MM.1S (cell line): ENCODE measurements at regions not wholly inside any gene's neighbourhood (a gene's known extent, or its start where the extent isn't known, plus 50 kb on each side); places are given as distances from the start of the nearest gene placed in this dataset.
A peak's percentile ranks its signal among the peaks of the same experiment; 100 is the strongest.

Experiments used
- DNase-seq: peaks from one replicate; pipeline ENCODE4 v3.0.0-alpha.2; 2015
- H2AFZ ChIP-seq: fragments of 300-600 bp; sonication (generic); 2 replicates; pipeline ENCODE4 v1.6.0; 2016; ENCODE audit warnings: antibody characterized with exemption, low read length
- H3F3A ChIP-seq: fragments of 300-600 bp; sonication (generic); 2 replicates; pipeline ENCODE4 v1.6.1; 2016; ENCODE audit warnings: mild to moderate bottlenecking, antibody characterized with exemption, low read length, moderate library complexity, mixed read lengths; ENCODE audit not compliant: insufficient read depth
- H3K27ac ChIP-seq: fragments of 300-600 bp; sonication (generic); 2 replicates; pipeline ENCODE4 v1.5.1; 2016; ENCODE audit warnings: mild to moderate bottlenecking, low read length
- H3K27me3 ChIP-seq: fragments of 300-600 bp; sonication (generic); replicated peaks from 2 replicates; pipeline ENCODE4 v1.6.0; 2016; ENCODE audit warnings: low read length; ENCODE audit not compliant: insufficient read depth
- H3K36me3 ChIP-seq: fragments of 300-600 bp; sonication (generic); replicated peaks from 2 replicates; pipeline ENCODE4 v1.6.1; 2016; ENCODE audit warnings: mild to moderate bottlenecking, low read length, mixed read lengths; ENCODE audit not compliant: insufficient read depth
- H3K4me1 ChIP-seq: fragments of 300-600 bp; sonication (generic); 2 replicates; pipeline ENCODE4 v1.6.1; 2016; ENCODE audit warnings: low read length, mixed read lengths
- H3K4me2 ChIP-seq: fragments of 300-600 bp; sonication (generic); 2 replicates; pipeline ENCODE4 v1.6.0; 2016; ENCODE audit warnings: low read depth, low read length
- H3K4me3 ChIP-seq: fragments of 300-600 bp; sonication (generic); 2 replicates; pipeline ENCODE4 v1.5.1; 2016; ENCODE audit warnings: low read length, mixed read lengths
- H3K79me2 ChIP-seq: fragments of 300-600 bp; sonication (generic); 2 replicates; pipeline ENCODE4 v1.6.1; 2016; ENCODE audit warnings: mixed run types, low read length, mixed read lengths
- H3K9ac ChIP-seq: fragments of 300-600 bp; sonication (generic); 2 replicates; pipeline ENCODE4 v1.6.1; 2016; ENCODE audit warnings: low read length, mixed read lengths
- H3K9me2 ChIP-seq: fragments of 300-600 bp; sonication (generic); replicated peaks from 2 replicates; pipeline ENCODE4 v1.6.1; 2016; ENCODE audit warnings: mild to moderate bottlenecking, low read length, mixed read lengths; ENCODE audit not compliant: insufficient read depth
- H3K9me3 ChIP-seq: fragments of 300-600 bp; sonication (generic); replicated peaks from 2 replicates; pipeline ENCODE4 v1.6.1; 2016; ENCODE audit warnings: mild to moderate bottlenecking, low read length, mixed read lengths; ENCODE audit not compliant: insufficient read depth
- H4K20me1 ChIP-seq: fragments of 300-600 bp; sonication (generic); 2 replicates; pipeline ENCODE4 v1.6.1; 2016; ENCODE audit warnings: mild to moderate bottlenecking, low read length, moderate library complexity, mixed read lengths; ENCODE audit not compliant: insufficient read depth
- CTCF ChIP-seq: fragments of 300-600 bp; sonication (generic); IDR thresholded peaks from 2 replicates; pipeline ENCODE4 v1.5.1; 2016; ENCODE audit warnings: antibody characterized with exemption, low read length, mixed read lengths
- EZH2 ChIP-seq: fragments of 300-600 bp; sonication (generic); optimal IDR thresholded peaks from 2 replicates; pipeline ENCODE3; 2017; ENCODE audit warnings: low read depth, mild to moderate bottlenecking, antibody characterized with exemption, low read length, mixed read lengths
- EZH2phosphoT487 ChIP-seq: fragments of 300-600 bp; sonication (generic); IDR thresholded peaks from 2 replicates; pipeline ENCODE4 v1.6.1; 2018; ENCODE audit warnings: antibody characterized with exemption, low read length

DNA sequence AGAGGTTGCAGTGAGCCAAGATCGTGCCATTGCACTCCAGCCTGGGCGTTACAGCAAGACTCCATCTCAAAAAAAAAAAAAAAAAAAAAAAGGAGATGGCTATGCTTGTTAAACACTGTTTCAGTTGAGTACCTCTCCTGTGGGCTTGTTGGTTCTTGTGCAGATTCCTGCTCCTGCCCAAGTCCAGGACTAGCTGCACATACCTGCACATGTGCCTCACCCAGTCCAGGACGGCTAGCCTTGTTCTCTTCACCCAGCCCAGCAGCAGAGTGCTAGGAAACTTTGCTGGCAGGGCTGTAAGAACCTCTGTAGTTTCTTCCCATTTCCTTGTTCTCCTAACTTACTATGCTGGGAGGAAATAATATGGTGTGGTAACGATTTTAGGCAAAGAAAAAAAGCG, 234.1 kb upstream of the DMRT1 start:
- no peak overlapping the region for H2AFZ ChIP-seq
- no peaks in the 10 kb centered on the region for H3K9me2 ChIP-seq
- no peaks in the 10 kb centered on the region for H4K20me1 ChIP-seq
- no peak overlapping the region for H3K4me2 ChIP-seq
- H3K36me3 ChIP-seq: no peaks in the 10 kb centered on the region
- TF ChIP-seq EZH2: no peak
- no peak for TF ChIP-seq EZH2phosphoT487
- no peak for TF ChIP-seq CTCF
- no peak overlapping the region for H3K4me3 ChIP-seq
- no peaks in the 10 kb centered on the region for H3K79me2 ChIP-seq
- H3K27me3 ChIP-seq: no peaks in the 10 kb centered on the region
- H3K9ac ChIP-seq: no peak overlapping the region
- DNase-seq: no peak
- no peaks in the 10 kb centered on the region for H3F3A ChIP-seq
- H3K9me3 ChIP-seq: no peaks in the 10 kb centered on the region
- H3K27ac ChIP-seq: no peak overlapping the region
- H3K4me1 ChIP-seq: no peaks in the 10 kb centered on the region

- Histone ChIP-seq H3K4me1 (peaks cover 7% of the 10 kb centered on the region), H3K79me2 (peaks cover 3% of the 10 kb centered on the region; the same call in 1 of the 2 replicates), H3K9ac (no peak overlapping the region), H3K36me3 (no peaks in the 10 kb centered on the region), H3K4me3 (0 out of 2 replicates have a peak overlapping the region, but pooled peaks have one; percentile 11), H4K20me1 (no peaks in the 10 kb centered on the region), H3K9me3 (no peaks in the 10 kb centered on the region), H3K27ac (no peak overlapping the region), H3K27me3 (no peaks in the 10 kb centered on the region), H3K9me2 (no peaks in the 10 kb centered on the region), H2AFZ (0 out of 2 replicates have a peak overlapping the region, but pooled peaks have one; percentile 2), H3F3A (no peaks in the 10 kb centered on the region), H3K4me2 (peak overlapping the region; percentile 40; the same call in 1 of the 2 replicates)
- TF ChIP-seq CTCF: peak; percentile 99
- no peak for TF ChIP-seq EZH2phosphoT487
- DNase-seq: peak; percentile 88
Measured at GRCh38 chr9:613771-614347, 227.6 kb upstream of the DMRT1 start.

DNA sequence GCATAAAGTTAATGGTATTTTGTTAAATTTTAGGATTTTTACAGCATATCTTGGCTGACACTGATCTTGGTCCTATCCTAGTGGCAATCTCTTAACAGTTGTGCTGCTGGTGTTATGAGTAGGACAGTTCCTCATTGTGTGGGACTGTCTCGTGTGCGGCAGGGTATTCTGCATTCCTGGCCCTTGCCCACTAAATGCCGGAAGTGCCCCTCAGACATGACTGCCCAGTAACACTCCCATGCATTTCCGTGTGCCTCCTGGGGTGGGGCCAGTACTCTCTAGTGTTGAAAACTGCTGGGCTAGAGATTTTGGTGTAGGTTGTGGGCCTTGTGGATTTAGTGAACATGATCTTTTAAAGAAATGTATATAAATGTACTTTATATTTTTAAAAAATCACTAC, 227.1 kb upstream of the DMRT1 start:
- H3K4me1 ChIP-seq: peaks cover 7% of the 10 kb centered on the region
- H3K4me3 ChIP-seq: no peak overlapping the region
- no peak overlapping the region for H3K27ac ChIP-seq
- H3K27me3 ChIP-seq: no peaks in the 10 kb centered on the region
- no peaks in the 10 kb centered on the region for H4K20me1 ChIP-seq
- H3K9me3 ChIP-seq: no peaks in the 10 kb centered on the region
- H3K79me2 ChIP-seq: peaks cover 3% of the 10 kb centered on the region; the same call in 1 of the 2 replicates
- no peak overlapping the region for H2AFZ ChIP-seq
- no peaks in the 10 kb centered on the region for H3K9me2 ChIP-seq
- no peak overlapping the region for H3K9ac ChIP-seq
- TF ChIP-seq EZH2phosphoT487 (no peak), CTCF (no peak), EZH2 (no peak)
- peak overlapping the region; percentile 40; the same call in 1 of the 2 replicates for H3K4me2 ChIP-seq
- 0 out of 2 replicates have a peak, but pooled peaks cover 3% of the 10 kb centered on the region for H3F3A ChIP-seq
- no peak for DNase-seq
- H3K36me3 ChIP-seq: no peaks in the 10 kb centered on the region
